ENCODE measurements at regions not wholly inside any gene's neighbourhood (a gene's known extent, or its start where the extent isn't known, plus 50 kb on each side); places are given as distances from the start of the nearest gene placed in this dataset.
"Not testable (repeated sequence)": the region's sequence is repeated elsewhere in the genome, so short reads cannot be mapped to it uniquely, and the experiment has no call there.

DNA sequence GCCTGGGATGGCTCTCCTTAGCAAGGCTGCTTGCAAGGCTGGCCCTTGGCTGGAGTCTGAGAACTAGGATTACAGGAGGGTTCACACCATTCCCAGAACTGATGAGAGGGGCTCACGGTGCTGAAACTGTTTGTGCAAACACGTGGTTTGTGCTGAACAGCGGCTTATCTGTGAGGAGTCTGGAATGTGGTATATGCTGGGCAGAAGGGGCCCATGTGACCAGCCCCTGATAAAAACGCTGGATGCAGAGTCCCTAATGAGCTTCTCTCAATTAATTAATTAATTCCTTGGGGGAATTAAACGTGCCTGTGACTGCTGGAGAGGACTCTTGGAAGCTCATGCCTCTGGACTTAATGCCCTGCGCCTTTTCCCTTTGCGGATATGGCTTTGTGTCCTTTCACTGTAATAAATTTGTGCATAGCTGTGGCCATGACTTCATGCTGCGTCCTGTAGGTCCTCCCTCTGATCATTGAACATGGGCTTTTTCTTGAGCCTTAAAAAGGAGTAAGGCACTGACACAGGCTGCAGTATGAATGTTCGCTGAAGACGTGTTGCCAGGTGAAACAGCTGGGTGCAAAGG, 109.7 kb downstream of the CDRT15L2 start:
- not testable (repeated sequence) for TF ChIP-seq CTCF, POLR2AphosphoS5 (IDR thresholded peaks at IDR 0.05)

Data from upper lobe of left lung (tissue), 4 donors.